Ovary (tissue), 7 donors: ENCODE measurements at regions not wholly inside any gene's neighbourhood (a gene's known extent, or its start where the extent isn't known, plus 50 kb on each side); places are given as distances from the start of the nearest gene placed in this dataset.

Experiments used
- DNase-seq, 5 donors: peaks; one replicate each; pipeline ENCODE4 v3.0.0-alpha.2; 2019 to 2020
- H3K27ac ChIP-seq, 2 donors: fragments of 200-600 bp; one replicate each; pipeline versions ENCODE4 v1.5.1 to v1.8.0; 2019 to 2022
- H3K27me3 ChIP-seq: fragments of 200-600 bp; one replicate; pipeline ENCODE4 v1.8.0; 2022
- H3K36me3 ChIP-seq: fragments of 200-600 bp; sonication (generic); one replicate; pipeline ENCODE4 v1.5.1; 2019
- H3K4me1 ChIP-seq: one replicate; pipeline ENCODE4 v1.8.1; 2013; ENCODE audit warnings: mild to moderate bottlenecking, moderate library complexity; ENCODE audit not compliant: insufficient read depth
- H3K4me3 ChIP-seq: fragments of 200-600 bp; sonication (generic); one replicate; pipeline ENCODE4 v1.5.1; 2017
- H3K9me3 ChIP-seq, 2 donors: fragments of 200-600 bp in 1 of 2; sonication (generic) in 1 of 2; one replicate each; pipeline versions ENCODE4 v1.5.1 to v1.8.1; 2013 to 2019; ENCODE audit warnings: mild to moderate bottlenecking in 1 of 2, moderate library complexity in 1 of 2
- CTCF ChIP-seq, 3 donors: fragments of 450-650 bp in 2 of 3; fragments of 200-600 bp in 1 of 3; IDR thresholded peaks; one replicate each; pipeline versions ENCODE4 v1.5.1 to v1.8.0; 2016 to 2022; ENCODE audit warnings: antibody characterized with exemption in 3 of 3, mild to moderate bottlenecking in 1 of 3
- EP300 ChIP-seq: sonication (generic); formaldehyde crosslinking; IDR thresholded peaks from one replicate; pipeline ENCODE4 v1.6.1; 2017; ENCODE audit warnings: antibody characterized with exemption
- POLR2A ChIP-seq: fragments of 450-650 bp; IDR thresholded peaks from one replicate; pipeline ENCODE4 v1.6.1; 2017; ENCODE audit warnings: antibody characterized with exemption, mild to moderate bottlenecking, moderate library complexity
- WGBS, 3 donors: extraction: QIAGEN DNeasy Blood & Tissue Kit in 1 of 3; methylation state at CpG; one replicate each; pipeline versions ENCODE4 v1.1.5 to v1.1.7; 2013 to 2017; 5-methylcytosine and 5-hydroxymethylcytosine counted together
- intact Hi-C, 4 donors: fragments of 100-400 bp; cut with DNase I; formaldehyde crosslinking; loops; one replicate each; pipeline versions ENCODE4 v1.11.0 to v1.15.1; 2022 to 2023
- donor health status: DM: no; HTN: no; CAD: no; lungs with moderate emphysema.
- donor health status: DM: no; HTN: no; CAD: no.
- donor health status: Bipolar disorder and iron deficiency.
- donor health status: DM: no; HTN: no; CAD: no.
- donor health status: DM: yes; HTN: yes; CAD: no.

- DNase-seq, result peak in 4 of 5 donors; percentile 46 to 62 (median 50)
Observed at GRCh38 chr2:217433522-217433921, 569.3 kb downstream of the TNS1 start.

GRCh38 chr2:217431577-217432269 lies 571.1 kb downstream of the TNS1 start:
- TF ChIP-seq CTCF (IDR thresholded peaks at IDR 0.05) (no peak), POLR2A (no peak), EP300 (no peak)
- Histone ChIP-seq H3K4me1 (peaks cover 24% of the 10 kb centered on the region), H3K36me3 (no peaks in the 10 kb centered on the region), H3K9me3 (no peaks in the 10 kb centered on the region), H3K4me3 (no peak overlapping the region), H3K27ac (peak overlapping the region in 1 of 2 donors; percentile 12), H3K27me3 (no peaks in the 10 kb centered on the region)
- intact Hi-C loops, result loop anchor here in 1 of 4 donors (5.0 kb wide), 1 partner anchor 34 kb away; no protein-coding TSS in a partner anchor
- peak in 1 of 5 donors; percentile 30 for DNase-seq
- WGBS, 3 donors, result 68 to 81% (median 69%) methylated on average over 7 of the region's 7 CpGs

More at GRCh38 chr2:217433522-217433921, 569.3 kb downstream of the TNS1 start:
- peaks cover 32% of the 10 kb centered on the region for H3K4me1 ChIP-seq
- H3K27me3 ChIP-seq, result no peaks in the 10 kb centered on the region
- intact Hi-C loops, result loop anchor here in 1 of 4 donors (5.0 kb wide), 1 partner anchor 36 kb away; no protein-coding TSS in a partner anchor
- no peaks in the 10 kb centered on the region for H3K9me3 ChIP-seq
- H3K27ac ChIP-seq, result peak overlapping the region; percentile 53 to 65
- H3K4me3 ChIP-seq, result peak overlapping the region; percentile 3
- no peaks in the 10 kb centered on the region for H3K36me3 ChIP-seq
- 15 to 29% (median 18%) methylated on average over 6 of the region's 6 CpGs for WGBS, 3 donors
- TF ChIP-seq EP300, result no peak

- H3K9me3 ChIP-seq, result no peaks in the 10 kb centered on the region
- H3K4me1 ChIP-seq, result peaks cover 19% of the 10 kb centered on the region
- H3K4me3 ChIP-seq, result no peak overlapping the region
- H3K27ac ChIP-seq, result peak overlapping the region in 1 of 2 donors; percentile 12
- no peak for DNase-seq
- no peaks in the 10 kb centered on the region for H3K27me3 ChIP-seq
- 66 to 74% (median 70%) methylated on average over 3 of the region's 3 CpGs for WGBS, 3 donors
- no peaks in the 10 kb centered on the region for H3K36me3 ChIP-seq
- intact Hi-C loops, result loop anchor here in 1 of 4 donors (5.0 kb wide), 1 partner anchor 34 kb away; no protein-coding TSS in a partner anchor
- no peak for TF ChIP-seq EP300
- no peak for TF ChIP-seq CTCF (IDR thresholded peaks at IDR 0.05)
- no peak for TF ChIP-seq POLR2A
Observed at GRCh38 chr2:217430916-217431576, 571.2 kb upstream of the TNP1 start.

GRCh38 chr2:217429981-217430500 lies 570.2 kb upstream of the TNP1 start:
- no peaks in the 10 kb centered on the region for H3K36me3 ChIP-seq
- intact Hi-C loops, result loop anchor here in 1 of 4 donors (5.0 kb wide), 1 partner anchor 33 kb away; no protein-coding TSS in a partner anchor

More at GRCh38 chr2:217429981-217430500, 570.2 kb upstream of the TNP1 start:
- no peaks in the 10 kb centered on the region for H3K9me3 ChIP-seq
- WGBS, 3 donors, result 86 to 92% (median 88%) methylated on average over 6 of the region's 6 CpGs
- DNase-seq, result no peak
- peaks cover 14% of the 10 kb centered on the region for H3K4me1 ChIP-seq
- no peak overlapping the region for H3K27ac ChIP-seq
- TF ChIP-seq POLR2A (no peak), EP300 (no peak), CTCF (IDR thresholded peaks at IDR 0.05) (no peak)
- no peak overlapping the region for H3K4me3 ChIP-seq
- H3K27me3 ChIP-seq, result no peaks in the 10 kb centered on the region
